ENCODE measurements at regions not wholly inside any gene's neighbourhood (a gene's known extent, or its start where the extent isn't known, plus 50 kb on each side); places are given as distances from the start of the nearest gene placed in this dataset.

GRCh38 chr16:86709902-86710601 is 131.7 kb downstream of the FOXL1 start:
- WGBS = 82% methylated on average over 31 of the region's 31 CpGs
- Histone ChIP-seq H3K36me3 (ENCODE audit: control insufficient read depth in 4 of 4, insufficient read depth in 3 of 4, low read depth in 1 of 4, low read length in 3 of 4) (no peaks in the 10 kb centered on the region), H3K4me1 (ENCODE audit: control insufficient read depth in 4 of 4, insufficient read depth in 4 of 4, low read length in 3 of 4) (no peaks in the 10 kb centered on the region), H3K9me3 (ENCODE audit: control insufficient read depth in 4 of 4, low read length in 3 of 4) (peaks cover 0 to 8% (median 1%) of the 10 kb centered on the region in 4 donors), H3K4me3 (ENCODE audit: low read depth in 1 of 3, low read length in 3 of 3) (no peak overlapping the region), H3K9ac (ENCODE audit: low read depth in 1 of 2, low read length in 2 of 2) (no peak overlapping the region), H3K27me3 (ENCODE audit: control insufficient read depth in 4 of 4, insufficient read depth in 4 of 4, low read length in 3 of 4) (peaks cover 0 to 2% (median 0%) of the 10 kb centered on the region in 4 donors), H3K27ac (ENCODE audit: low read depth in 1 of 2, low read length in 2 of 2) (no peak overlapping the region)
- no peak for DNase-seq (ENCODE audit: low spot score)
- no peak for TF ChIP-seq TAF1 (conservative IDR thresholded peaks at IDR 0.05)
- no peak for TF ChIP-seq NR2F2 (IDR thresholded peaks at IDR 0.05)
- no peak for TF ChIP-seq ZBTB33 (IDR thresholded peaks at IDR 0.05)
- TF ChIP-seq, protein P1, sequence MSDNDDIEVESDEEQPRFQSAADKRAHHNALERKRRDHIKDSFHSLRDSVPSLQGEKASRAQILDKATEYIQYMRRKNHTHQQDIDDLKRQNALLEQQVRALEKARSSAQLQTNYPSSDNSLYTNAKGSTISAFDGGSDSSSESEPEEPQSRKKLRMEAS (IDR thresholded peaks at IDR 0.05) = no peak
- no peak for TF ChIP-seq ATF3 (IDR thresholded peaks at IDR 0.05)
- no peak for TF ChIP-seq GABPA (IDR thresholded peaks at IDR 0.05 in 1 of 2, conservative IDR thresholded peaks at IDR 0.05 in 1 of 2)
- TF ChIP-seq EGR1 (IDR thresholded peaks at IDR 0.05; ENCODE audit: low read depth in 2 of 2) = no peak
- no peak for TF ChIP-seq HNF4A (conservative IDR thresholded peaks at IDR 0.05)
- TF ChIP-seq YY1 (IDR thresholded peaks at IDR 0.05) = no peak

- Histone ChIP-seq H3K9me3 (ENCODE audit: control insufficient read depth in 4 of 4, low read length in 3 of 4) (peaks cover 0 to 8% (median 1%) of the 10 kb centered on the region in 4 donors), H3K9ac (ENCODE audit: low read depth in 1 of 2, low read length in 2 of 2) (no peak overlapping the region), H3K4me1 (ENCODE audit: control insufficient read depth in 4 of 4, insufficient read depth in 4 of 4, low read length in 3 of 4) (no peaks in the 10 kb centered on the region), H3K4me3 (ENCODE audit: low read depth in 1 of 3, low read length in 3 of 3) (no peak overlapping the region), H3K36me3 (ENCODE audit: control insufficient read depth in 4 of 4, insufficient read depth in 3 of 4, low read depth in 1 of 4, low read length in 3 of 4) (no peaks in the 10 kb centered on the region), H3K27me3 (ENCODE audit: control insufficient read depth in 4 of 4, insufficient read depth in 4 of 4, low read length in 3 of 4) (peaks cover 0 to 2% (median 0%) of the 10 kb centered on the region in 4 donors), H3K27ac (ENCODE audit: low read depth in 1 of 2, low read length in 2 of 2) (no peak overlapping the region)
- DNase-seq (ENCODE audit: low spot score) = no peak
- TF ChIP-seq EGR1 (IDR thresholded peaks at IDR 0.05; ENCODE audit: low read depth in 2 of 2) (no peak), HNF4A (conservative IDR thresholded peaks at IDR 0.05) (no peak), SP1 (IDR thresholded peaks at IDR 0.05) (no peak), GABPA (IDR thresholded peaks at IDR 0.05 in 1 of 2, conservative IDR thresholded peaks at IDR 0.05 in 1 of 2) (no peak), HNF4G (IDR thresholded peaks at IDR 0.05) (no peak), CTCF (IDR thresholded peaks at IDR 0.05; ENCODE audit: low read depth, low read length, missing input control) (no peak), FOXA1 (IDR thresholded peaks at IDR 0.05) (no peak), REST (IDR thresholded peaks at IDR 0.05) (no peak), JUND (IDR thresholded peaks at IDR 0.05) (no peak), FOXA2 (IDR thresholded peaks at IDR 0.05) (no peak), YY1 (IDR thresholded peaks at IDR 0.05) (no peak), TAF1 (conservative IDR thresholded peaks at IDR 0.05) (no peak), ZBTB33 (IDR thresholded peaks at IDR 0.05) (no peak), RAD21 (IDR thresholded peaks at IDR 0.05) (no peak), RXRA (IDR thresholded peaks at IDR 0.05) (no peak), NR2F2 (IDR thresholded peaks at IDR 0.05) (no peak), ATF3 (IDR thresholded peaks at IDR 0.05) (no peak)
- TF ChIP-seq, protein P1 (IDR thresholded peaks at IDR 0.05) = no peak
- WGBS = 61% methylated on average over 8 of the region's 8 CpGs
Measured at GRCh38 chr16:86710602-86710950, 132.2 kb downstream of the FOXL1 start.

Data from liver (tissue), 8 donors.